ENCODE measurements at regions not wholly inside any gene's neighbourhood (a gene's known extent, or its start where the extent isn't known, plus 50 kb on each side); places are given as distances from the start of the nearest gene placed in this dataset.

DNA sequence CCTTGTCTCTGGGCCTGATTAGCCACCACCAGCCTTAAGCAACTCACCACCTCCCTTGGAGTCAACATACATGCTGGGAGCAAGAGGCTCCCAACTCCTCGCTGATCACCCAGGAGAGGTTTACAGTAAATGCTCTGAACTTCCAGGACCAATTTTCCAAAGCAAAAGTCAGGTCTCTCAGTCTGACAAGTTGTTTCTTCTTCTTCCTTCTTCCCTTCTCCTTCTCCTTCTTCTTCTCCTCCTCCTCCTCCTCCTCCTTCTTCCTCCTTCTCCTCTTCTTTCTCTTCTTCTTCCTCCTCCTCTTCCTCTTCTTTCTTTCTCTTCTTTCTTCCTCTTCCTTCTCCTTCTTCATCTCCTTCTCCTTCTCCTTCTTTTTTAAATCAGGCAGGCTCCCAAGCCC is 148.2 kb downstream of the NECTIN1 start:
- TF ChIP-seq EP300 (IDR thresholded peaks at IDR 0.05) (no peak), POLR2A (IDR thresholded peaks at IDR 0.05; ENCODE audit: low read depth) (no peak), POLR2AphosphoS5 (IDR thresholded peaks at IDR 0.05) (no peak)
- TF ChIP-seq, protein P1, sequence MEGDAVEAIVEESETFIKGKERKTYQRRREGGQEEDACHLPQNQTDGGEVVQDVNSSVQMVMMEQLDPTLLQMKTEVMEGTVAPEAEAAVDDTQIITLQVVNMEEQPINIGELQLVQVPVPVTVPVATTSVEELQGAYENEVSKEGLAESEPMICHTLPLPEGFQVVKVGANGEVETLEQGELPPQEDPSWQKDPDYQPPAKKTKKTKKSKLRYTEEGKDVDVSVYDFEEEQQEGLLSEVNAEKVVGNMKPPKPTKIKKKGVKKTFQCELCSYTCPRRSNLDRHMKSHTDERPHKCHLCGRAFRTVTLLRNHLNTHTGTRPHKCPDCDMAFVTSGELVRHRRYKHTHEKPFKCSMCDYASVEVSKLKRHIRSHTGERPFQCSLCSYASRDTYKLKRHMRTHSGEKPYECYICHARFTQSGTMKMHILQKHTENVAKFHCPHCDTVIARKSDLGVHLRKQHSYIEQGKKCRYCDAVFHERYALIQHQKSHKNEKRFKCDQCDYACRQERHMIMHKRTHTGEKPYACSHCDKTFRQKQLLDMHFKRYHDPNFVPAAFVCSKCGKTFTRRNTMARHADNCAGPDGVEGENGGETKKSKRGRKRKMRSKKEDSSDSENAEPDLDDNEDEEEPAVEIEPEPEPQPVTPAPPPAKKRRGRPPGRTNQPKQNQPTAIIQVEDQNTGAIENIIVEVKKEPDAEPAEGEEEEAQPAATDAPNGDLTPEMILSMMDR (IDR thresholded peaks at IDR 0.05), result no peak
- DNase-seq (ENCODE audit: extremely low spot score), result no peak
- Histone ChIP-seq H3K27me3 (peaks cover 0 to 28% (median 8%) of the 10 kb centered on the region in 4 donors), H3K27ac (replicated peaks in 1 of 4) (no peak overlapping the region), H3K4me3 (no peak overlapping the region), H3K36me3 (no peaks in the 10 kb centered on the region), H3K4me1 (peaks cover 14 to 20% (median 19%) of the 10 kb centered on the region in 4 donors), H3K9me3 (no peaks in the 10 kb centered on the region)
- intact Hi-C loops (cut with DNase I), result no loop called here
- 88% methylated on average over 1 of the region's 1 CpG for WGBS

DNA sequence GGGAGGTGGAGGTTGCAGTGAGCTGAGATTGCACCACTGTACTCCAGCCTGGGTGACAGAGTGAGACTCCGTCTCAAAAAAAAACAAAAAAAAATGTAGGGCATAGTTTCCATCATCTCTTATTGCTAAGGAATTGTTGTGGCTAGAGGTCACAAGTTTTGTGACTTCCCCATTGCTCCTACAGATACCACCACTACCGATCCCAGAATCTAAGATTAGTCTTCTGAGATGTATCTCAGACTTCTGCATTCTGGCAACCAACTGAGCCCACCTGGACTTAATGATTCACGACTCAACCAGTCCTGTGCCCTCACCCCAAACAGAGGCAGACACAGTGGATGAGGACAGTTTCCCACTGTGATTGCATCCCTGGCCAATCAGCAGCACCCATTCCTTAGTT is 148.9 kb downstream of the NECTIN1 start:
- H3K4me3 ChIP-seq, result no peak overlapping the region
- H3K36me3 ChIP-seq, result no peaks in the 10 kb centered on the region
- H3K9me3 ChIP-seq, result no peaks in the 10 kb centered on the region
- 78% methylated on average over 3 of the region's 3 CpGs for WGBS
- peaks cover 11 to 16% (median 14%) of the 10 kb centered on the region in 4 donors for H3K4me1 ChIP-seq
- H3K27me3 ChIP-seq, result peaks cover 0 to 23% (median 6%) of the 10 kb centered on the region in 4 donors
- DNase-seq (ENCODE audit: extremely low spot score), result no peak
- TF ChIP-seq POLR2A (IDR thresholded peaks at IDR 0.05; ENCODE audit: low read depth), result no peak
- no peak for TF ChIP-seq POLR2AphosphoS5 (IDR thresholded peaks at IDR 0.05)
- TF ChIP-seq, protein P1 (IDR thresholded peaks at IDR 0.05), result no peak
- TF ChIP-seq EP300 (IDR thresholded peaks at IDR 0.05), result no peak
- no peak overlapping the region for H3K27ac ChIP-seq (replicated peaks in 1 of 4)
- intact Hi-C loops (cut with DNase I), result no loop called here

DNA sequence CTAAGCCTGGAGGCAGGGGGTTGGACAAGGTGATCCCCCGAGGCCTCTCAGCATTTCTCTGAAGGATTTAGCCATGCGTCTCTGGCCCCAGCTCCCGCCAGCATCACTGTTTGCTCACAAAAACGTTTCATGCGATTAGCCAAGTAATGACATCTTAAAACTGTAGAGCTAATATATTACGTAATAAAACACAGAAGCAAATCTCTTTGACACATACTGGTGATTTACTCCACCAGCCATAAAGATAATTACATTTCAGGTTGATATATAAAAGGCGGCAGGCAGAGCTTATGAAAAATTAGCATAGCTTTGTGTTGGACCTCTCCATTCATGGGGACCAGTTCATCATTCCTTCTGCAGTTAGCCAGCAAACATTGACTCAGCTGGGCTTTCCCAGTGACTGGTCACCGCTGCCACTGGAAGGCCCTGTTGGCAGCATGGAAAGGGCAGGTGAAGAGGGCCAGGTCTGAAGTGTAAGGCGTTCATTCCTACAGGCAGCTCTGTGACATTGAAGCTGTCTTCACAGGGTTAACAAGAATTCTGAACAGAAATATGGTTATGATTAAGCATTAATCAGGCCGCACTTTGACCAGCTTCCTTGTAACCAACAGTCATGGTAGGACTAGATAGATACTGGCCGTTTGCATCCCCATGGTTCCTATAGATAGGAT is 150.3 kb downstream of the NECTIN1 start:
- no peak for DNase-seq (ENCODE audit: extremely low spot score)
- 73% methylated on average over 11 of the region's 11 CpGs for WGBS
- no peak for TF ChIP-seq EP300 (IDR thresholded peaks at IDR 0.05)
- TF ChIP-seq, protein P1 (IDR thresholded peaks at IDR 0.05), result no peak
- no peak for TF ChIP-seq POLR2AphosphoS5 (IDR thresholded peaks at IDR 0.05)
- TF ChIP-seq POLR2A (IDR thresholded peaks at IDR 0.05; ENCODE audit: low read depth), result no peak

GRCh38 chr11:119573858-119574257 is 150.9 kb upstream of the THY1 start:
- Histone ChIP-seq H3K9me3 (no peaks in the 10 kb centered on the region), H3K4me1 (peaks cover 0 to 3% (median under 1%) of the 10 kb centered on the region in 4 donors), H3K36me3 (no peaks in the 10 kb centered on the region), H3K27ac (replicated peaks in 1 of 4) (no peak overlapping the region), H3K27me3 (peaks cover 0 to 4% (median 0%) of the 10 kb centered on the region in 4 donors), H3K4me3 (no peak overlapping the region)
- WGBS, result 50% methylated on average over 1 of the region's 1 CpG
- intact Hi-C loops (cut with DNase I), result no loop called here
- no peak for DNase-seq (ENCODE audit: extremely low spot score)
- TF ChIP-seq POLR2A (IDR thresholded peaks at IDR 0.05; ENCODE audit: low read depth), result no peak
- TF ChIP-seq POLR2AphosphoS5 (IDR thresholded peaks at IDR 0.05), result no peak
- TF ChIP-seq, protein P1 (IDR thresholded peaks at IDR 0.05), result no peak
- TF ChIP-seq EP300 (IDR thresholded peaks at IDR 0.05), result no peak

More for the DNA sequence above, 150.3 kb downstream of the NECTIN1 start:
- intact Hi-C loops (cut with DNase I), result no loop called here
- no peak overlapping the region for H3K4me3 ChIP-seq
- H3K36me3 ChIP-seq, result no peaks in the 10 kb centered on the region
- H3K9me3 ChIP-seq, result no peaks in the 10 kb centered on the region
- no peak overlapping the region for H3K27ac ChIP-seq (replicated peaks in 1 of 4)
- H3K27me3 ChIP-seq, result peaks cover 0 to 8% (median 0%) of the 10 kb centered on the region in 4 donors
- peaks cover 0 to 1% (median under 1%) of the 10 kb centered on the region in 4 donors for H3K4me1 ChIP-seq
